ENCODE measurements at regions not wholly inside any gene's neighbourhood (a gene's known extent, or its start where the extent isn't known, plus 50 kb on each side); places are given as distances from the start of the nearest gene placed in this dataset.

GRCh38 chr5:62980884-62981283, 402.3 kb downstream of the LRRC70 start:
- DNase-seq: no peak

DNA sequence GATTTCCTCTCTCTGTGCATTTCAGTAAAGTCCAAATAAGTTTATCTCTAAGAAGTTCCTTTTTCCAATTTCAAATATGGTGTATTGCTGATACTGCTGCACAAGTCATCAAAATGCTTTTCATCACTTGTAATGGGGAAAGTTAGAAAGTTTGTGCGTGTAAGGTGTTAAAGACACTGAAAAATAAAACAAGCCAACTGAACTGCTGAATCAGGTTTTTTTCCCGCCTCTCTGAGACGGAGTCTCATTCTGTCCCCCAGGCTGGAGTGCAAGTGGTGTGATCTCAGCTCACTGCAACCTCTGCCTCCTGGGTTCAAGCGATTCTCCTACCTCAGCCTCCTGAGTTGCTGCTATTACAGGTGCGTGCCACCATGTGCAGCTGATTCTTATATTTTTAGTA, 400.9 kb downstream of the LRRC70 start:
- no peak for DNase-seq

DNA sequence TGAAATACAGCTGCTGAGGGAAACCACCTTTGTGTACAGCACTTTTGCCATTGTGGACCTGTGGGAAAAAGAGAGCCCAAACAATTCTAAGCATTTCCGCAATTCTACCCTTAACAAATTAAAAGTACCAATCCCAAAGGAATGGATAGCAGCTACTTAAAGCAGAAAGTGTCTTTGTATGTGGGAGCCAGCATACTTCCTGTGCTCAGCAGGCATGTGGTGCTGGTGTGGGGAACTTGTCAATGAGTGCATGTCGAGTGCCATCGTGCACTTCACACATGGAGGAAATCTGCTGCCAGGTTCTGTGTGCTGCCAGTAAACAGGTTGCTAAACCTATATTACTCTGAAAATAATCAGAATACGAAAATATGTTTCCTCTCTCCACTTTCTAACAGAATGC, 399.0 kb downstream of the LRRC70 start:
- DNase-seq: no peak

DNA sequence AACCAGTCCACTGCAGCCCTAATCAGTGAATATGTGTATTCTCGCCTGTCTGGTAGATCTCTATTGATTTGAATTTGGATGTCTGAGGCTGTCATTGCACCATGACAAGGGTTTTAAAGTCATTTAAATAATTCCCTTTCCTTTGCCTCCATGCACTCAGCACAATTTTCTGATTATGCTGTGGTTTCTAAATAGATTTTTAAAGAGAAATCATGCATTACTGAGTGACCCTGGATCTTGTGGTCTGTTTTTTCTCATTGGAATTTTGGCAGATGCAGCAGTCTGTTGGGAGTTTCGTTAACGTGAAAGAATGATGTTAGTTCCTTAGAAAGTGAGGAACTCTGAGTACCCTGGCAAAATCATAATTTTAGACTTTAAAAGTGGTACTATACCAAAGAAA, 396.0 kb downstream of the LRRC70 start:
- DNase-seq: no peak

DNA sequence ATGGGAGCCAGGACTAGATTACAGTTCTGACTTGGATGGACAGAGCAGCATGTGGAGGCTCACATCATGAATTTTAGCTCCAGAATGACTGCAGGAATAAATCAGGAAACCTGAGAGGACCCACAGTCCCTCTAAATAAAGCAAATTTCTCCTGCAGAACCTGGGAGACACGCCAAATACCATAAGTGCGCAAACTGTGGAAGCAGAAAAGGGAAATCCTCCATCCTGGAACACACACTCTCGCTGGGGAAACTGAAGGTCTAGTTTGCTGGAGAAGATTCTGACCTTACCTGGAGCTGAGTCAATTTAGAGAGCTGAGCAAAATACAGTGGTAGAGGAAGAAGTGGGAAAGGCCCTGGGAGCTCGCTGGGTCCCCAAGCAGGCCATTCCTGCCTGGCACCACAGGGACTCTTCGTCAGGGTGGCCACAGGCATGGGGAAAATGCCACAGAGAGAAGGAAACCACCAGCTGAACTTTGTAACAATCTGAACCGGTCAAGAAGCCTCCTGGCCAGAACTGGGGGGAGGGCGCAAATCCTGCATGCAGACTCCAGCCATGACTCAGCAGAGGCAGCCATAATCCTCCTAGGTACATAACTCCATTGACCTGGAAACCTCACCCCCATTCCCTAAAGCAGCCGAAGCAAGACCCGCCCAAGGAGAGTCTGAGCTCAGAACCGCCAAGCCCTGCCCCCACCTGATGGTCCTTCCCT, 390.9 kb downstream of the LRRC70 start:
- DNase-seq: no peak

- no peak for DNase-seq
Observed at GRCh38 chr5:62964428-62964827, 385.8 kb downstream of the LRRC70 start.

GRCh38 chr5:62960781-62961180, 382.2 kb downstream of the LRRC70 start:
- no peak for DNase-seq

- DNase-seq: no peak
Observed at GRCh38 chr5:62956597-62956996, 378.0 kb downstream of the LRRC70 start.

DNA sequence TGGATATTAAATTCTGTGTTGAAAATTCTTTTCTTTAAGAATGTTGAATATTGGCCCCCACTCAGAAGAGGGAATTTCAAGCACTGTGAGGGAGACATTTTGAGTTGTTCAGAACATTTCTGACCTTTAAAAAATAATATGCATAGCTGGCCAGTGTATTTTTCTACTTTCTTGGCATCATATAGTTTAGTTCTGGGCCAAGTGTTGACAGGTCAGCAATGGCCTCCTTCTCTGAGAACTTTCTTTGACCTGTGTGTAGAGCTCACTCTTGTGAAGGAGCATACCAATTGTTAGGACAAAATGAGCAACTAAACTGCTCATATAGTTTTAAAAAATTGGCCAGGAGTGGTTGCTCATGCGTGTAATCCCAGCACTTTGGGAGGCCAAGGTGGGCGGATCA, 376.0 kb downstream of the LRRC70 start:
- DNase-seq: no peak

GRCh38 chr5:62948301-62948700, 369.7 kb downstream of the LRRC70 start:
- no peak for DNase-seq

- no peak for DNase-seq
Observed at GRCh38 chr5:62942384-62942783, 363.8 kb downstream of the LRRC70 start.

DNA sequence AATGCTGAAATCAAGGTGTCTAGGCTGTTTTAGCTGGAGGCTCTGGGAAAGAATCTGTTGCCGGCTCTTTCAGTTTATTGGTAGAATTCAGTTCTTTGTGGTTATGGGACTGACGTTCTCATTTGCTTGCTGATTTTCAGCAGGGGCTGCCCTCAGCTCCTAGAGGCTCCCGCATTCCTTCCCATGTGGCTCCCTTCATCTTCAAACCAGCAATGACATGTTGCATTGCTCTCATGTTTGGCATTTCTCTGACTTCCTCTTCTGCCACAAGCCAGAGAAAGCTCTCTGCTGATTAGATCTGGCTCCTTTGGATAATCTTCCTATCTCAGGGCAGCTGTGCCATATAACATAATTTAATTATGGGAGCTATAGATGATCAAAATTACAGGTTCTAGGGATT, 360.3 kb downstream of the LRRC70 start:
- DNase-seq: no peak

DNA sequence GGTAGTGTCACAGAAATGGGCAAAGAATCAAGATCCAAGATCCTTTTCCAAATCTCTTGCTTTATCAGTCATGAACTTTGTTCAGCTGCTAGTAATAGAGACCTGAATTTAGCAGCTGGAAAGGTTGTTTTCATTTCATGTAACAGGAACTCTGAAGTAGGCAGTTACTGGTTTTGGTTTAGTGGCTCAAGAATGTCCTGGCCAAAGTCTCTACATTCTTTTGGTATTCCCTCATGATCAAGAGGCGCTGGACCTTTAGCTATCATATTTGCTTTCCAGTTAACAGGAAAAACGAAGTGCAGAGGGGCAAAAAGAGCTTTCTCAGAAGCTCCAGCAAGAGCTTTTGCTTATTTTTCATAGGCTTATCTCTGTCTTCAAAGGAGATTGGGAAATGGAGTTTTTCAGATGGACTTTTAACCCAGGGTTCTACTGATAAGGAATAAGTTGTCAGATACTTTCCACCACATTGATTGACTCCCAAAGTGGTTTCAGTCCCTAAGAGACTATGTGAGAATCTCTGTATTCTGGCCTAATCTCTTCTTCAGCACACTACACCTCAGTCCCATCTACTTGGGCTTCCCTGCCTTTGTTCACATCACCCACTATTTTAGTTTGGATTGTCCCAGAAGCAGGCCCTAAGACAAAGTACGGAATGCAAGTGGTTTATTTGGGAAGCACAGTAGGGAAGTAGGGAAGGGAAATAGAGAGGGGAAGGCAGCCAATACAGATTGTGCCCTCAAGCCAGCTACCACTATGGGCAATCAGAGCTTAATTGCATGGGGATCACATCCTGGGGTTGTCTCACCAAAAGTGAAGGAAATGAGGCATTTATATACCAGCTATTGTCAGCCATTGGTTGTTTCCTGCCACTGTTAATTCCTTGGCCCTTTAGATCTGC, 359.3 kb downstream of the LRRC70 start:
- peak in 1 of 2 donors; percentile 6 for DNase-seq

GRCh38 chr5:62935660-62936059, 357.0 kb downstream of the LRRC70 start:
- DNase-seq: no peak

GRCh38 chr5:62934319-62934718, 355.7 kb downstream of the LRRC70 start:
- DNase-seq: no peak

DNA sequence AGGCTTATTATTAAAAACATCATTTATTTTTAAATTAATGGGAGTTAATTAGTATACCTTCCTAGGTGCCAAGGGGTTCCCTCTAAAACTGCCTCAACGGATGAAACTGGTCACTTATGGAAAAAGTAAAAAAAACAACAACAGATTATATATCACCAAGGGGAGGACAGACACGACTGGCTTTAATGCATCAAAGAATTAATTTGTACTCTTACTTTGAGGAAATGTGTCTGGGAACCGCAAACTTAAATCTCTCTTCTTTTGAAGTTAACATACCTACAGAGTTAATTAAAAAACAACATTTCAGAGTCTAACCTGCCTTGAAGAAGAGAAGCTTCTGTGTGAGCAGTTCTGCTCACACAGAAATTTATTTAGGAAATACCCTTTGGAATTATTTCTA, 354.6 kb downstream of the LRRC70 start:
- DNase-seq: no peak

- DNase-seq: no peak
Observed at GRCh38 chr5:62931153-62931950, 352.7 kb downstream of the LRRC70 start.

DNA sequence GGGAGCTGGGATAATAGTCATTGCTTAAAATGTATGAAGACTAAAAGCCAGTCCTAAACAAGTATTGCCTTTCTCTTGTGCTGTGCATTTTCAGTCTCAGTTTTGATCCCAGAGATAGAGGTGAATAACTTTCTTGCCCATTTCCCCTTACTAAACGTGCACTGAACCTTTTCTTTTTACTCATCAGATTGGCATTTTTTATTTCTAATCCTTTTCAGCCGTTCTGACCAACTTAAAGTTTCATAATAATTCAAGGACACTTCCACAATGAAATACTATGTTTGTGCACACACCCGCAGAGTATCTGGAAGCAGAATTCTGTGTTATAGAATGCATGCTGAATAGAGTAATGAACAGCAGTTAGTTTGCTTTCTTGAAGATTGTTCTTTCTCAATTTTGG, 343.6 kb downstream of the LRRC70 start:
- DNase-seq: no peak

- no peak for DNase-seq
Observed at GRCh38 chr5:62920856-62921255, 342.2 kb downstream of the LRRC70 start.

DNA sequence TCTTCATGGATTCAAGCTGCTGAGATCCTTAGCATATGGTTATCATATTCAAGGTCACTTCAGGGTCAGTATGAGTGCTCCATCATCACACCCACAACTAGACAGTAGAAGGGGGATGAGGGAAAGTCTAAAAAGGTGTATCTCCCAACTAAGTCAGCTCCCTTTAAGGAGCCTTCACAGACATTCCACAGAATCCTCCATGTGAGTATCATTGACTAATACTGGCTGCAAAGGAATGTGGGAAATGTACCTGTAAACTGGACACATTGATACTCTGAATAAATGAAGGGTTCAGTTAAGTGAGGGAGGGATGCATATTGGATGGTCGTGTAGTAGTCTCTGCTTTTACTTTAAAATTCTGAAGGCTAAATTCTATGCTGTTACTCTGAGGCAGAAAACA, 330.7 kb downstream of the LRRC70 start:
- DNase-seq: no peak

DNA sequence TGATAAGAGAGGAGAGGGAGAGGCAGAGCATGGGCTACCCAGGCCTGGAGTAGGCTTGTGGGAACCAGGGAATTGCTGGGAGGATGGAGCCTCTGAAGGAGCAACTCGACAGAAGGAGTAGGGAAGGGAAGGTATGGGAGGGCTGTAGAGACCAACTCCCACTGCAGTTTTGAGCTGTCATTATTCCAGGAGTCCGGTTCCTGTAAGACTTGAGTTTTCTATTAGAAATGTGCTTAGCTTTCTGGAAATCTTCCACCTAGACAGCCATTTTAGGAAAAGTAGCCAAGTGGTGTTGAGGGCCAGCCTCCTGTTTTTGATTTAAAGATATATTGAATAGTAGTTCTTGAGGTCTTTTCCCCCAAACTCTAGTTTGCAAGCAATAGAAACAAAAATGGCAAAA, 323.5 kb downstream of the LRRC70 start:
- no peak for DNase-seq

- DNase-seq: no peak
Observed at GRCh38 chr5:62900976-62901375, 322.4 kb downstream of the LRRC70 start.

Measured in right lung (tissue), 2 donors.